ENCODE measurements at regions not wholly inside any gene's neighbourhood (a gene's known extent, or its start where the extent isn't known, plus 50 kb on each side); places are given as distances from the start of the nearest gene placed in this dataset.

DNA sequence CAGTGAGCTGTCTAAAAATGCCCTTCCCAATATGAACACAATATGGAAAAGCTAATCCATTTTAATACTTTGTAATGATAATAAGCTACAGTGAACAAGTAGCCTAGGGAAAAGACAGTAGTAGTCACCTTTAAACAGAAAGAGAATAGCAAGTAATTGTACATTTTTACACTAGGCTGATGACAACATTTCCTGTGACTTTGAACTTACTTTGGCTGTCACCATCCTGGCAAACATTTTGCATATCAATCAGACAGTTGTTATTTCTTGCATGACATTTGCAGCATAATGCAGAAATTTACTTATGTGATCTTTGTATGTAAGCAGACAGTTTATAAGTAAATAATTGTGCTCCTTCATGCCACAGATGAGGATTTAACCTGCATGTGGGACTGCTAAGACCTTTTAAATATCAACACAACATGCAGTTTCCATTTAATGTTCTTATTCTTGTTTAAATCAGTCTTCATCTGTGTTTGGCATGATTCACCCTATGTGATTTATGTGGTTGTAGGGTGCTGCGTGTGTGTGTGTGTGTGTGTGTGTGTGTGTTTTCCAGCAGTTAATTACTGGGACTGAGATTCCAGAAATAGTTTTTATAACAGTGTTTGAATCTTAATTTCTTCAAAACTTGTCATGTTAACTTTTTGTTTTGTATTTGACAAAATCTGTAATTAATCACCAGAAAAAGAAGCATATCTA is 997.1 kb upstream of the ARRDC3 start:
- Mint-ChIP-seq H3K27ac (ENCODE audit: unreplicated experiment) (no peak overlapping the region), H3K4me3 (ENCODE audit: low read depth, unreplicated experiment) (no peak overlapping the region), H3K36me3 (ENCODE audit: insufficient read depth, unreplicated experiment) (no peaks in the 10 kb centered on the region), H3K9me3 (ENCODE audit: low read depth, unreplicated experiment) (no peaks in the 10 kb centered on the region), H3K27me3 (ENCODE audit: unreplicated experiment) (no peaks in the 10 kb centered on the region), H3K4me1 (ENCODE audit: low read depth, unreplicated experiment) (peaks cover 17% of the 10 kb centered on the region)
- DNase-seq, result no peak
- no TSS peak for BruUV-seq (replicated peaks)
- TF ChIP-seq, protein P1, sequence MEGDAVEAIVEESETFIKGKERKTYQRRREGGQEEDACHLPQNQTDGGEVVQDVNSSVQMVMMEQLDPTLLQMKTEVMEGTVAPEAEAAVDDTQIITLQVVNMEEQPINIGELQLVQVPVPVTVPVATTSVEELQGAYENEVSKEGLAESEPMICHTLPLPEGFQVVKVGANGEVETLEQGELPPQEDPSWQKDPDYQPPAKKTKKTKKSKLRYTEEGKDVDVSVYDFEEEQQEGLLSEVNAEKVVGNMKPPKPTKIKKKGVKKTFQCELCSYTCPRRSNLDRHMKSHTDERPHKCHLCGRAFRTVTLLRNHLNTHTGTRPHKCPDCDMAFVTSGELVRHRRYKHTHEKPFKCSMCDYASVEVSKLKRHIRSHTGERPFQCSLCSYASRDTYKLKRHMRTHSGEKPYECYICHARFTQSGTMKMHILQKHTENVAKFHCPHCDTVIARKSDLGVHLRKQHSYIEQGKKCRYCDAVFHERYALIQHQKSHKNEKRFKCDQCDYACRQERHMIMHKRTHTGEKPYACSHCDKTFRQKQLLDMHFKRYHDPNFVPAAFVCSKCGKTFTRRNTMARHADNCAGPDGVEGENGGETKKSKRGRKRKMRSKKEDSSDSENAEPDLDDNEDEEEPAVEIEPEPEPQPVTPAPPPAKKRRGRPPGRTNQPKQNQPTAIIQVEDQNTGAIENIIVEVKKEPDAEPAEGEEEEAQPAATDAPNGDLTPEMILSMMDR (IDR thresholded peaks at IDR 0.05; ENCODE audit: unreplicated experiment), result no peak
- CTCF ChIA-PET, result no interaction called here
- intact Hi-C loops (cut with micrococcal nuclease; ENCODE audit: unreplicated experiment), result no loop called here

DNA sequence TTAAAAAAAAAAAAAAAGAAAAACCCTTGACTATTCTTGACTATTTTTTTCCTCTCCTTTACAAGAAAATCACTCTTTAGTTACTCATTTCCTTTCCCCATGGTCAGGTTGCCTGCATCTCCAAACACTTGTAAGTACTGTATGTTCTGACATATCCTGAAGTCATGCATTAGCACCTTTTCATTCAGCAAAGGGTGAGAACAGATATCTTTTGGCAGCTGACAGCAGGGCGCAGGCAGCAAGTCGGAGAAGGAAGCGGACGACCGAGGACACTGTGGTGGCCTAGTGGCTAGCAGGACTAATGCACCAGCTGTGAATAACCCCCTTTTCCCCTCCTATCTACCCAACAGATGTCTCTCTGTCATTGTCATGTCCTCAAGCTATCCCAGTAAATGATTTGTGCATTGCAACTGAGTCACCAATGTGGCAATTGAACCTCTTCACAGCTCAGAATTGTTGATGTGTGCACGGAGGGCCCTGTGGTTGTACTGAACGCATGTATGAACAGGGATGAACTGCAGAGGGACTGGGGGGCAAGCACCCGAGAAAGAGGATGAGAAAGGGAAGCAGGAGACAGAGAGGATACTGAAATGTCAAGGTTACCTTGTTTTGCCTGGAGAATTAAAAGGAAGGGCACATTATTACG is 996.0 kb upstream of the ARRDC3 start:
- no peaks in the 10 kb centered on the region for H3K36me3 Mint-ChIP-seq (ENCODE audit: insufficient read depth, unreplicated experiment)
- intact Hi-C loops (cut with micrococcal nuclease; ENCODE audit: unreplicated experiment), result no loop called here
- DNase-seq, result no peak
- H3K27ac Mint-ChIP-seq (ENCODE audit: unreplicated experiment), result no peak overlapping the region
- H3K4me3 Mint-ChIP-seq (ENCODE audit: low read depth, unreplicated experiment), result no peak overlapping the region
- TF ChIP-seq, protein P1 (IDR thresholded peaks at IDR 0.05; ENCODE audit: unreplicated experiment), result no peak
- CTCF ChIA-PET, result no interaction called here
- no peaks in the 10 kb centered on the region for H3K27me3 Mint-ChIP-seq (ENCODE audit: unreplicated experiment)
- no TSS peak for BruUV-seq (replicated peaks)
- H3K9me3 Mint-ChIP-seq (ENCODE audit: low read depth, unreplicated experiment), result no peaks in the 10 kb centered on the region
- H3K4me1 Mint-ChIP-seq (ENCODE audit: low read depth, unreplicated experiment), result peaks cover 17% of the 10 kb centered on the region

DNA sequence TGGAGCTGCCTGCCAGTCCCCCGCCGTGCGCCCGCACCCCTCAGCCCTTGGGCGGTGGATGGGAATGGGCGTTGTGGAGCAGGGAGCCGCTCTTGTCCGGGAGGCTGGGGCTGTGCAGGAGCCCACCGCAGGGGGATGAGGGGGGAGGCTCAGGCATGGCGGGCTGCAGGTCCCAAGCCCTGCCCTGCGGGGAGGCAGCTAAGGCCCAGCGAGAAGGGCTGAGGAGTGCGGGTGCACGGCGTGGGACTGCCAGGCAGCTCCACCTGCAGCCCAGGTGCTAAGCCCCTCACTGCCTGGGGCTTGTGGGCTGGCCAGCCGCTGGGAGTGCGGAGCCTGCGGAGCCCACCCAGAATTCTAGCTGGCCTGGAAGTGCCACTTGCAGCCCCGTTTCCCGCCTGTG is 991.7 kb upstream of the ARRDC3 start:
- DNase-seq, result no peak
- no TSS peak for BruUV-seq (replicated peaks)
- TF ChIP-seq, protein P1 (IDR thresholded peaks at IDR 0.05; ENCODE audit: unreplicated experiment), result no peak
- Mint-ChIP-seq H3K27me3 (ENCODE audit: unreplicated experiment) (no peaks in the 10 kb centered on the region), H3K4me3 (ENCODE audit: low read depth, unreplicated experiment) (no peak overlapping the region), H3K27ac (ENCODE audit: unreplicated experiment) (no peak overlapping the region), H3K36me3 (ENCODE audit: insufficient read depth, unreplicated experiment) (no peaks in the 10 kb centered on the region), H3K9me3 (ENCODE audit: low read depth, unreplicated experiment) (no peaks in the 10 kb centered on the region), H3K4me1 (ENCODE audit: low read depth, unreplicated experiment) (peaks cover 36% of the 10 kb centered on the region)
- intact Hi-C loops (cut with micrococcal nuclease; ENCODE audit: unreplicated experiment), result no loop called here
- CTCF ChIA-PET, result no interaction called here

DNA sequence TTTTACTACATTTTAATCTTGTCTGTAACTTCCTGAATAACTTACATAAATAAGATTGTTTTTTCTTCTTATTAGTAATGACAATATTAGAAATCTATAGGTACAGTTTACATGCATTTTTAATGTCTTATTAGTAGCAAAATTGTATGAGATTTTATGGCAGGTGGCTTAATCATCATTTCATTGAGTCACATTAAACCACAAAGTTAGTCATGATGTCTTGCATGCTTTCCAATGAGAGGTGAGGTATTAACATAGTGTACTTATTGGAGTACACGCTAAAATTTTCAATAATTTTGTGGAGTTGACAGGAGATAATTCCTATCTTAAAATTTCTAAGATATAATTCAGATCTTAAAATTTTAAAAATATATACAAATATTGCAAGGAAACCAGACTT is 989.6 kb upstream of the ARRDC3 start:
- Mint-ChIP-seq H3K27me3 (ENCODE audit: unreplicated experiment) (no peaks in the 10 kb centered on the region), H3K4me1 (ENCODE audit: low read depth, unreplicated experiment) (peaks cover 19% of the 10 kb centered on the region), H3K27ac (ENCODE audit: unreplicated experiment) (no peak overlapping the region), H3K9me3 (ENCODE audit: low read depth, unreplicated experiment) (peaks cover 3% of the 10 kb centered on the region), H3K36me3 (ENCODE audit: insufficient read depth, unreplicated experiment) (no peaks in the 10 kb centered on the region), H3K4me3 (ENCODE audit: low read depth, unreplicated experiment) (no peak overlapping the region)
- CTCF ChIA-PET, result no interaction called here
- intact Hi-C loops (cut with micrococcal nuclease; ENCODE audit: unreplicated experiment), result no loop called here
- TF ChIP-seq, protein P1 (IDR thresholded peaks at IDR 0.05; ENCODE audit: unreplicated experiment), result no peak
- BruUV-seq (replicated peaks), result no TSS peak
- no peak for DNase-seq
